GM12891 (cell line): ENCODE measurements at regions not wholly inside any gene's neighbourhood (a gene's known extent, or its start where the extent isn't known, plus 50 kb on each side); places are given as distances from the start of the nearest gene placed in this dataset.
"Not testable (repeated sequence)": the region's sequence is repeated elsewhere in the genome, so short reads cannot be mapped to it uniquely, and the experiment has no call there.

ENCODE experiments used
- POLR2A ChIP-seq: IDR thresholded peaks from 2 replicates; pipeline ENCODE4 v1.6.1; 2011; ENCODE audit warnings: low read depth, low read length, control low read depth
- POLR2AphosphoS5 ChIP-seq: IDR thresholded peaks from 2 replicates; pipeline ENCODE4 v1.6.1; 2011; ENCODE audit warnings: low read depth, low read length, control low read depth
- POU2F2 ChIP-seq: IDR thresholded peaks from 2 replicates; pipeline ENCODE4 v1.6.1; 2011; ENCODE audit warnings: low read depth, mild to moderate bottlenecking, control low read depth, low read length, moderate library complexity
- TAF1 ChIP-seq: IDR thresholded peaks from 2 replicates; pipeline ENCODE4 v1.6.1; 2011; ENCODE audit warnings: low read depth, low read length, control low read depth

DNA sequence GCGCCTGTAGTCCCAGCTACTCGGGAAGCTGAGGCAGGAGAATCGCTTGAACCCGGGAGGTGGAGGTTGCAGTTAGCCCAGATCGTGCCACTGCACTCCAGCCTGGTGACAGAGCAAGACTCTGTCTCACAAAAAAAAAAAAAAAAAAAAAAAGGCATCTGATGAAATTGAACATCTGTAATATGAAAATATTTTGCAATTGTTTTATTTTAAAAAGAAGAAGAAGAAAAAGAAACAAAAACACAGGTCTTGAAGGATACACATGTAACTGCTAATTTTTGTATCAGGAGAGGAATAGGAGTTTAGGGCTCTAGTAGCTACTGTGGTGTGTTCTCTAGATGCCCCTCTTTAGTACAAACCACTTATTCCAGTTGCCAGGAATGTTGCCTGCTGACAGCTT is 51.4 kb upstream of the PIK3CB start:
- TF ChIP-seq POLR2A, POLR2AphosphoS5, TAF1, POU2F2: not testable (repeated sequence)
